ENCODE measurements at regions not wholly inside any gene's neighbourhood (a gene's known extent, or its start where the extent isn't known, plus 50 kb on each side); places are given as distances from the start of the nearest gene placed in this dataset.

GRCh38 chr14:81849714-81850113, 316.1 kb upstream of the SEL1L start:
- no peak for DNase-seq

DNA sequence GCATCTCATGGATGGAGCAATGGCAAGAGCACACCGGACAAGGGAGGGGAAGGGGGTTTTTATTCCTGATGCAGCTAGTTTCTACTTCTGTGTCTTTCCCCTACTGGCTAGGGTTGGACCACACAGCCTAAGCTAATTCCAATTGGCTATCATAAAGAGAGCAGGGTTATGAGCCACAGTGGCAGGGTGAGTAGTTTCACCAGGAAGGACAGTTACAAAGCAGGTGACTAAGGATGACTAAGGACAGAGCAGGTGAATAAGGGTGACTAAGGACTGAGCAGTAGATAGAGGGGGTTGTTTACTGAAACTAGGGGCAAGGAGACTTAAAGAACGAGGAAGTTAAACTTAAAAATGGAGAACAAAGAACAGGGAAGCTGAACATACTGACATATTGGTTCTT, 321.4 kb upstream of the SEL1L start:
- DNase-seq = no peak

- DNase-seq = no peak
These were observed 325.4 kb upstream of the SEL1L start for GRCh38 chr14:81859046-81859445.

DNA sequence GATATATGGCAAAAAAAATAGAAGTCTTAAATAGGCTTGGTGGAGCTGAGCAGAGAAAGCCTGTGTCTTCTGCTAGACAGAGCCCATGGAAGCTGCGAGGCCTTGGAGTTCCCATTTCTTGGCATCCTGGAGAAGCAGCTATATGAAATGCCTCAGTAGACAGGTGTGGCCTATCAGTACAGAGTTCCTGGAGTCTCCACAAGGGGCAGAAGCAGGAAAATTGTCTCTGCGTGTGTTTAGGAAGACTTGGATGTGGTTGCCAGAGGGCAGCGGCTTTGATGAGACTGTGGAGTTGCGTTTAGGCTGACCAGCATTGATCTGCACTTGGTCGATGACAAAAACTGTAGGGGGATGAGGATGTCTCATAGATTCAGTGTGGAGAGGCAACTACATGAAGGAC, 334.5 kb upstream of the SEL1L start:
- DNase-seq = no peak

GRCh38 chr14:81871706-81872105, 338.1 kb upstream of the SEL1L start:
- no peak for DNase-seq

- no peak for DNase-seq
These were observed 350.7 kb upstream of the SEL1L start for GRCh38 chr14:81884382-81884781.

DNA sequence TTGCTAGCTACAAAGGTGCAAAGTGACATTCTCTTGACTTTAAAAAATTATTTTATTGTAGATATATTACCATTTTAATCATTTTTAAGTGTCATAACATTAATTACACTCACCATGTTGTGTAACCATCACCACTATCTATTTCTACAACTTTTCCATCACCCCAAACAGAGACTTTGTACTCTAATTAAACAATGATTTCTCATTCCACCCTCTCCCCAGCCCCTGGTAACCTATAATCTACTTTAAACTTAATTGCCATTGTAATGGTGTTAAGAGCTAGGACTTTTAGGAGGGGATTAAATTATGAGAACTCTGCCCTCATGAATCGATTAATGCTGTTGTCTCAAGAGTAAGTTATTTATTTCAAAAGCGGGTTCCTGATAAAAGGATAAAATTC, 352.9 kb upstream of the SEL1L start:
- no peak for DNase-seq

DNA sequence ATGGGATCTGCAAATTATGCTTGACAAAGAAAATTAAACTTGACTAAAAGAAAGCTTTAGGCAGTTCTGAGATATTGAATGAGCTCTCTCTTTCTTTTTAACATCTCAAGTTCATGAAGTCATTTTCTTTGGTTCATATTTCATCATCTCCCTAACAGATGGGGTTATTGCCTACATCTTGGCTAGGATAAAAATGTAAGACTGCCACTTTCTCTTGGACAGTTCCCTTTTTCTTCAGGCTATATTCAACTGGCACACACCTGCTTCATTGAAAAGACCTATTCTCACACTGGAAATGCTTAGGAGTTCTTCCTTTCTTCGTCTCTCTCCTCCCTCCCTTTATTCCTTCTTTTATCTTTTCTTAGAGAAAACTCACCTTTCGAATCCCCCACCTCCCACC, 355.9 kb upstream of the SEL1L start:
- no peak for DNase-seq

DNA sequence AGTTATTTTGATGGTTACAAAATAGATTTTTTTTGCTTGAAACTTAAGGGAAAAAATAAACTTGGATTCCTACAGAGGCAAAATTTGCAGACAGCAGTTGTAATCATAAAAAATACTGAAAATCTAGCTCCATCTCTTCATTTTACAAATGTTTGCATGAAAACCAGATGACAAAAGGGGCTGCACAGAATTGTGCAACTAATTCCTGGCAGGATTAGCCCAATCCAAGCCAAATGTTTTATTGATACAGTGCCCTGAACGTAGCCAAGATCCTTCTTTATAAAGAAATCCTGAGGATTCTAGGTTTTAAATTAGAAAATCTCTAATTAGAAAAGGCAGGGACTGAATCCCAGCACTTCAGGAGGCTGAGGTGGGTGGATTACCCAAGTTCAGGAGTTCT, 356.4 kb upstream of the SEL1L start:
- DNase-seq = no peak

- no peak for DNase-seq
These were observed 369.8 kb upstream of the SEL1L start for GRCh38 chr14:81903477-81903876.

DNA sequence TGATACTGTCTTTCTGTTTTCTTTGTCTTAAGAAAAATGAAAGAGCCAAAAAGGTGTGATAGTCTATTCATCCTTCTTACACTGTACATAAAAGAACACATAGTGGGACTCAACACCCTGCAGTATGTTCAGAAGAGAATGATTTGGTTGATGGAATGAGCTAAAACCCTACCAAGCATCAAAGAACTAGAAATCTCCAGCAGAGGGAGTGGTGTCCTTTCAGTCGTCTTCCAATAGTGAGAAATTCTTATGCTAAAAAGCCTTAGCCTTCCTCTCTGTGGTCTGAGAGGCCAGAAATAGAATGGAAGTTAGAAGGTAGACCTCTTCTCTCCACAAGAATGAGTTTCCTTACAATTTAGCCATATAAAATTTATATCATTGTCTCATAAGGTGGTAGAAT, 393.4 kb upstream of the SEL1L start:
- DNase-seq = no peak

DNA sequence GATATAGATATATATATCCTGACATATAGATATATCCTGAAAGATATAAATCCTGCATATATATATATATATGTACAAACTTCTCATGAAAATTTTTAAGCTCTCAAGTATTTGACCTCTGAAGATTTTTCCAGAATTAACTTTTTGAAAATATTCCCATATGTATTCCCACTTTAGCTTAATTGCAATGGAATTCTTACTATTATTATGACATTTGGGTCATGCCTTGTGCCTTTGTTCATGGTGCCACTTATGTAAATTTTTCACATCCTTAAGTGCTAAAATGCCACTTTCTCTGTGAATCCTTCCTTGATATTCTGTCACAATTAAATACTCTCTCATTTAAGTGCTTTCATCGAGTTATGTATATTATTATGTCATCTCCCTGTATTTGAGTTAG, 398.2 kb upstream of the SEL1L start:
- no peak for DNase-seq

GRCh38 chr14:81936348-81936747, 402.7 kb upstream of the SEL1L start:
- no peak for DNase-seq

GRCh38 chr14:81936902-81937301, 403.2 kb upstream of the SEL1L start:
- no peak for DNase-seq

DNA sequence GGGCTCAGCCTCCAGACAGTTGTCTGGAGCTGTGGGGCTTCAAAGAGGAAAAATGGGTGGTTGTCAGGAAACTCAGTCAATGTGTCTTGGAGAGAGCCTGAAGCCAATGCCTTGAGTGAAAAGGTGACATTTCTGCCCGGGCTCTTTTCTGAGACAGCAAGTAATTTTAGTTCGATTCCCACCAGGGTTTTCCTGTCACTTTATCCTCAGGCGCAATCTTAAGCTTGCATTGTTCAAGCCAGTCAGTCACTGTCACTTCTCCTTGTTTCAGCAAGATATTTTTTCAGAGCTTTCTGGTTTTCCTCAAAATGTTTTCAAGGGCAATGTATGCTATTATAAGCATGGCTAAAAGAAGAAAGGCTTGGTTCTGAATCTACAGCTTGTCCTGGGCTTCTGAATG, 404.7 kb upstream of the SEL1L start:
- no peak for DNase-seq

DNA sequence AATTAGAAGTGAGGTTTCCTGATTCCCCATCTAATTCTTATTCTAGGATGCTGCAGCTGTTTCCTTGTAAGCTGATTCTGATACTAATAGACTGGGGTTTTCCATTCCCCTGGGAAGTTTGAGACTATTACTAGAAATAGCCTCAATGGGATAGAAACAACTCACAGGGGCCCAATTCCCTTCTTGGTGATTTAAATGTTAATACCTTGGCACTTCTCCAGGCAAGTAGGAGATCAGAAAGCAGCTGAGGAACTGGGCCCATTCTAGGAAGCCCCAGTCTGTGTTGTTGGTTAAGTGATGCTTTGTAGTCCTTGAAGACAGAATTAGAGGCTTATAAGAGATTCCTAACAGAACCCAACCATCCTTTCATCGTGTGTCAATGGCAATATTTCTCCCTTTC, 407.0 kb upstream of the SEL1L start:
- no peak for DNase-seq

GRCh38 chr14:81942071-81942470, 408.4 kb upstream of the SEL1L start:
- DNase-seq = no peak

GRCh38 chr14:81946375-81946774, 412.7 kb upstream of the SEL1L start:
- no peak for DNase-seq

DNA sequence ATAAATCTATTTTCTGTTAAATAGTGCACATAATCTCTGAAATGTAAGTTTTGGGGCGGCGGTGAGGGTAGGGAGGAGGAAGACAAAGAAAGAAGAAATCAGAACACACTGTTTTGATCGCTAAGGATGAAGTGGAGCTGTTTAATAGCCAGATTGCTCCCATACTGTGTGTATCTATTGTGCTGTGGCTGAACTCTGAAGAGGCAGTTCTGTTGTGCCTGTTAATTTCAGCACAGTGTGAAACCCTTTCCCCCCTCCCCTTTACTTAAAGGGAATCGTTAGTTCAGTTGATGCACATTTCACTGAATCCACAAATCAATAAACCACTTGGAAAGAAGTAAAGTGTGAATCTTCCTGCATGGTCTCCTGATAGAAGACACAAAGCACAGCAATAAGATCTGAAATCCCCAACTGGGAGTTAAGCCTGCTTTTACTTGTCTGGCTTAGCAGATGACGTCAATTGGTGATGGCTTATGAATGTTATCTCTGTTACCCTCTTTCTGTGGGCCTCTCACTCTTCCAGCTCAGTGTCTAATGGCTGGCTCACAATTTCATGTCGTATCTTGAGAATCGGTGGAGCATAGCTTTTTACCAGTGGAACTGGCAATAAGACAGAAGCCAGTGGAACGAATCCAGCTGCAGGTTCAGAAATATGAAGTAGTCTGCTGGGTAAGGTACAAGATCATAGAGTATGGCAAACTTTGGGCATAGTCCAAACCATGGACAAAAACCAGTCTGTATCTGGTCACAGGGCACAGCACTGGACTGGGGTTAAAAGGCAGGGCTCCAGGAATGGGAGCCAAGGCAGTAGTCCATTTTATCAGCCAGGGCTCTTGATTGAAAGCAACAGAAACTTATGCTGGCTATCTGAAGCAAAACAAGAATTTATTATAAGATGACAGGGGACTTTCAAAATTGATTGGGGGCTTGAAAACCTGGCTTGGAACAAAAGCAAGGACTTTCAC, 413.5 kb upstream of the SEL1L start:
- DNase-seq = no peak

DNA sequence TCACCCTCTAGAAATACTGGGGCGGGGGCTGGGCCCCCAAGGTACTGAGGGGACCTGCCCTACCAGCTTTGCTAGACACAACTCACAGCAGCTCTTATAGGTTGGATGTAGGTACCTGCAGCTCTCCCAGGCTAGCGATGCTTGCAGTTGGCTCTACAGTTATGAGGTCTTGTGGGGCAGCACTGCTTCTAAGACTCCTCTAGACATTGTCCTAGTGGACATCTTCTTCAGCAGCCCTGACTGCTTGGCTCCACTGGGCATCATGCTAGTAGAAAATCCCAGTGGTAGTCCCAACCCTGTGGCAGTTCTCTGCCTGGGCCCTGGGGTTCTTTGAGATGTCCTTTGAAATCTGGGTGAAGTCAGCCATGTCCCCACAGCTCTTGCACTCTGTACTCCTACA, 419.3 kb upstream of the SEL1L start:
- DNase-seq = no peak

GRCh38 chr14:81953419-81953818, 419.8 kb upstream of the SEL1L start:
- DNase-seq = no peak

DNA sequence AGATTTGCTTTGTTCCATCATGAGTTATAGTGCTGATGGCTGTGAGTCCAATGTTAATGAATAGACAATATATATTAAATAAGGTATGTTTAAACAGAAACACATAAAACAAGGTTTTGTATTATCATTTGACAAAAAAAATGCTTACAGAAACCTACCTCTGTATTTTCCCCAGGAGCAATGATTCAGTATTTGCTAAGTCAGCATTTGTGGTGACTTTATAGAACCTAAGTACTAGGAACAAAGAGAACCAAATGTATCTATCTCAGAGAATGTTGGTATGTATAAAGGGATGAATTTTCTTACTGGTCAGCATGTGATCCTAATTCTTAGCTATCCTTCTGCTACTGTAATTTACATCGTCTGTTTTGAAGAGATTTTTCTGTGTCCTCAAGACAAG, 421.5 kb upstream of the SEL1L start:
- DNase-seq = no peak

DNA sequence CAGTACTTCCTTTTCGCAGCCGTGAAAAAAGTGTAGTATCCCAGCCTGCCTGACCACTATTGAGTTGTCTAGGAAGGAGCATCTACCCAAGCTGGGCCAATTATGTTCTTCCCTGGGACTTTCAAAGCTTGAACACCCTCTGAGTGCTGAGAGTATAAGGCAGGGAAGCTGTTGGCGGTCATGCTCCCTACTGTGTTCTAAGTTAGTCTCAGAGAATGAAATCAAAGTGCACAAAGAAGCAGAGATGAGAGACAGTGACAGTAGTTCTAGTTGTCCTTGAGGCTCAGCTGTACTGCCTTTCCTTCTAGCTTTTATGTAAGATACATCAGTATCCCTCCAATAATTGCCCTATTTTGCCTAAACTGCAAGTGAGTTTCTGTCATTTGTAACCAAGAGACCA, 427.1 kb upstream of the SEL1L start:
- DNase-seq = no peak

DNA sequence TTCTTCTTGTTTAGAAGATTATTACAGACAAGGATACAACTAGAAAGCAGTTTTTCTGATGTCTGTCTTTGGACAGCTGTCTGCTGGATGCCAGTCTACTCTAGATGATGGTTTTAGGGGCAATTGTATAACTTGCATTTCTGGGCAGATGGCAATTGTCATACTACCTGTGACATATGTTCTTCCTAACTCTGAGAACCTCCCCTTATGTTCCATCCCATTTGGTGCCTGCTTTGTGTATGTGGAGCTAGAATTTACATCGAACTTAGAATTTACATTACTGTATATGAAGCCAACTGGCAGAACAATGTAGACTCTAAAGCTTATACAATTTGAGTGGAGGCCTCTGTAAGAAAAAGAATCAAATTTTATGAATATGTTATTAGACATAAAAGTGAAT, 430.2 kb upstream of the SEL1L start:
- no peak for DNase-seq

- no peak for DNase-seq
These were observed 436.7 kb upstream of the SEL1L start for GRCh38 chr14:81970307-81970706.

Data from activated CD8-positive, alpha-beta memory T cell treated with anti-CD3 and anti-CD28 coated beads for 24 hours (primary cell).